ENCODE measurements at regions not wholly inside any gene's neighbourhood (a gene's known extent, or its start where the extent isn't known, plus 50 kb on each side); places are given as distances from the start of the nearest gene placed in this dataset.
"Not testable (repeated sequence)": the region's sequence is repeated elsewhere in the genome, so short reads cannot be mapped to it uniquely, and the experiment has no call there.

DNA sequence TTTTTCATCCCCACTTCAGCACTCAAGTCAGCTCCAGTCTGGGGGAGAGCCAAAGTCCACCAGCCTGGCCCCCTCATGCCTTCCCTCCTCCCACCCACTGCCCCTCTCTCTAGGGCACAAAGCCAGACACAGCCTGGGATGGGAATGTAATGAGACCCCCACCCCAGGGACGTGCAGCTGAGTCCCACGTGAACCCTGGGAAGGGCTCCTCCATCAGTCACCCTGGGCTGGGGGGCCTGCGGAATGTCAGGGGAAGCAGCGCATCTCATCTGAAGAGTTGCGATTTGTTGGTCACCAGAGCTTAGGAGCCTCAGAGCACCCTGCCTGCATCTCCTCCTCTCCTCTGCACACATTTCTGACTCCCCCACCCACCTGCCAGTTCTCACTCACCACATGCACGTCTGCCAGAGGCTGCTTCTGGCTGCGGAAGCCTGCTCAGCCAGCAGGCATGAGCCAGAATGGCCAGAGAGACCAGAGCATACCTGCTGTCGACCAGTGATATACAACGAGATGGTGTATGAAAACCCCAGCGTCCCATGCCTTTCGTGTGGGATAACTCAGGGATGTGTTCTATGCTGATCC, 167.1 kb upstream of the TOP1 start:
- no peak for DNase-seq

DNA sequence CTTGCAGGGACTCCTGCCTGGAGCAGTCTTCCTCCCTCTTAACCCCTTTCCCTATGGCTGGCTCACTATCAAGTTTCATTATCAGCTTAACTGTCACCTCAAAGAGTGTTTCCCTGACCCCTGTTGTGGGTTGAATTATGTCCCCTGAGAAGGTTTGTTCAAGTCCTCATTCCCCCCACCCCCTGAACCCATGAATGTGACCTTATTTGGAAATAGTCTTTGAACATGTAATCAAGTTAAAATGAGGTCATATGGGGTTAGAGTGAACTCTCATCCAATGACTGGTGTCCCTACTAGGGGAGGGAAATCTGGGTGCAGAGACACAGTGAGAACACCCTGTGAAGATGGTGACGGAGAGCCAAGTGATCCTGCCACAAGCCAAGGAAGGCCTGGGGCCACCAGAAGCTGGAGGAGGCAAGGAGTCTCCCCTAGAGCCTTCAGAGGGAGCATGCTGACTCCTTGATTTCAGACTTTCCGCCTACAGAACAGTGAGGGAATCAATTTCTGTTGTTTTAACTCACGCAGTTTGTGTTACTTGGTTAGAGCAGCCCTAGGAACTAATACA, 165.2 kb upstream of the TOP1 start:
- no peak for DNase-seq

DNA sequence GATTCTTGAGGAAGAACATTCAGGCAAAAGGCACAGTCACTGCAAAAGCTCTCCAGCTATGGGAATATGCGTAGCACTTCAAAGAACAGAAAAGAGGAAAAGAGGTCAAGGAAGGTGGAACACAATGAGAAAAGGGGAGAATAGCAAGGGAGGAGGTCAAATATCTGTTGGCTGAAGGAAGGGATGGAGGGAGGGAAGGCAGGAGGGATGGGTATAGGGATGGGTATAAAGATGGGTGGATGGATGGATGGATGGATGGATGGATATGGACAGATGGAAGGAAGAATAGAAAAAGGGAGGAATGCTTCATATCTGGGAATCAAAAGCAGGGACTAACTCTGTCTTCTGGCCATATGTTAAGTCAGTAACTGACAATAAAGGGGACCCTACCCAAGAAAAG, 164.2 kb upstream of the TOP1 start:
- DNase-seq, result no peak

DNA sequence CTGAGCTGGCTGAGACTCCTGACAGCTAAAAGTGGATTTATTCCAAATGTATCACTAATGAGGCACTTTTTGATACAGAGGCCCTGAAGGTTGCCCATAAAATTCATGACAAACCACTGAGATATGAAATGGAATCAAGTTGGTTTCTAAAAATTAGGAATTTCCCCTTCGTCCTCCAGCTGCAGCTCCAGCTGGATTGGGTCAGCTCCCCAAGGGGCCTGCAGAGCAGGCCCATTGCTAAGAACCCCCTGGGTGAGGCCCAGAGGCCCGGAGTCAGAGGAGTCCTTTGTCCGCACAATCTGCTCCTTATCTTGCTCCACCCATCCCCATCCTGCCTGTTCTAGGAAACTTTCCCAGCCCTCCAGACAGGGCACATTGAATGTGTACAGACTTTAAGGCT, 163.5 kb upstream of the TOP1 start:
- DNase-seq, result no peak

DNA sequence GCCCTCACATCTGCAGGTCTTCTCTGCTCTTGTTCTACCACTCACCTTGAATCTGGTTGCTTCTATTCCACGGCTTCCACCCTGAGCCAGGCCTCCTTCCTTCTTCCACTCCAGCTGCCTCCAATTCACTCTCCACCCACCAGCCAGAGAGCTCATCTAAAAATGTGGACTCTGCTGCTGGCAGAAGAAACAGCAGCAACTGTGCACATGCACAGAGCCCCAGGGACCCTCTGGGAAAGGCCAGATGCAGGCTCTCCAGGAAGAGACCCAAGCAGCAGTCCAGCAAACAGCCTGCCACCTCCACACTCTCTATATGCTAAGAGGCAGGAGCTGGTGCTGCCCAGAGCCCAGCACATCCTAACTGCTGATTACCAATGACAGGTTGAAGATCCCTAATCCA, 162.6 kb upstream of the TOP1 start:
- DNase-seq, result no peak

DNA sequence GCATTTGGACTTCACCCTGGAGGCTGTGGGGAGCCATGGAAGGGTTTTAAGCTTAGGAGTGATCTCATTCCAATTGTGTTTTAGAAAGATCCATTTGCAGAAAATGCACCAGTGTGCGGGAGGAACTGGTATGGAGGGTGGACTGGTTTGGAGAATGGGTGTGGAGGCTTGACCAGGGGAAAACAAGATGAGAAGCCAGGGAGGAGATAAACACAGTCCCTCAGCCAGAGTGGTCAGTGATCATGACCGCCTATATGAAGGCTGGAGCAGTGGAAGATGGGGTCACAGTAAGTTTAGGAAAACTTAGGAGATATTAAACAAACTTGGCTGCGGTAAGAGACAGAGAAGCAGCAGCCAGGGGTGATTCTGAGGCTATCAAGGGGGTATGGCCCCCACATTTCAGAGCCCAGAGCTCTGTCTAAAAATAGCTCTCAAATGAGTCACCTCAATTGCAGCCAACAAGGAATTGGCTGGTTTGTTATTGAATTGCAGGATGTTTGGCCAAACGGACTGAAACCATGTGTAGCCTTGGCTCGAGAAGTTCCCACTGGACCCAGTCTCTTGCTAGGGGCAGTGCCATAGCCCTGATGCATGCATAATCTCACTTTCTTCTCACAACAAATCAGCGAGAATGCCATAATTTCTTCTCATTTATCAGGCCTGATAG, 159.9 kb upstream of the TOP1 start:
- no peak for DNase-seq

DNA sequence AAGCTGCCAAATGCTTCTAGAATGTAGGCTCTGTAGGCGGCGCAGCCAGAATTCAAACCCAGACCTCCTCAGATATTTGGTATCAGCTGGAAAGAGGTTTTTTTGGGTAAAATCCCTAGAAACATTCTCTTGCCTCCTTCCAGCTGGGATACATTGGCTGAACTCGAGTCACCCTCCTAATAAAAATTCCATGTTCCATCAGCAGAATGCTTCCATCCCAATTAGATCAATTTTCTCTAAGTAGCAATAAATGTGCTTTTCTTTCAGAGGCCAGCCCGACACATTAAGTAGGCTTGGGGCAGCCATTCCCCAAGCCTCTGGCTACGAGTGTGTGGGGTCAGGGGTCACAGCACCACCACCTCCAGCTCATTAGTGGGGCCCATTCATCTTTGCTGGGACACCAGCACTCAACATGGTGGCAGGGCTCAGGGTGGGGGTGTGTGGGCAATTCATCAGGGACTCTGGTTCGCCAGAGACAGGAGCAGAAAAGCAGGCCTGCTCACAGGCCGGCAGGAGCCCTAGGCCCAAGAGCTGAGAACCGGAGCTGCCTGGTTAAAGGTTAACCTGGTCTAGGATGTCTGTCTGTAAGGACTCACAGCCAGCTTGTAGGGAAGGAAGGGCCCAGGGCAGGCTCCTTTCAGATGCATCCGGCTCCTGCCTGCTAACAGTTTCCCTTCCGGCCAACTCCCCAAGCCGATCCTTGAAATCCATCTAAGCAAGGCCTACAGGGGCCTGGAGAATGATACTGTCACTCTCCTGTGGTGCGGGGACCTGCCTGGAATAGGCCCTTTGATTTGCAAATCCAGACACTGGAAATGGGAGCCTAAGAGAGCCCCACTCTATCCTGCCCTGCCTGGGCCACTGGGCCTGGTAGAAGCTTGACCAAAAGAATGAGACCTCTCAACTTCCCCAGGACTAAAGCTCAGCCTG, 159.1 kb upstream of the TOP1 start:
- DNase-seq, result no peak

DNA sequence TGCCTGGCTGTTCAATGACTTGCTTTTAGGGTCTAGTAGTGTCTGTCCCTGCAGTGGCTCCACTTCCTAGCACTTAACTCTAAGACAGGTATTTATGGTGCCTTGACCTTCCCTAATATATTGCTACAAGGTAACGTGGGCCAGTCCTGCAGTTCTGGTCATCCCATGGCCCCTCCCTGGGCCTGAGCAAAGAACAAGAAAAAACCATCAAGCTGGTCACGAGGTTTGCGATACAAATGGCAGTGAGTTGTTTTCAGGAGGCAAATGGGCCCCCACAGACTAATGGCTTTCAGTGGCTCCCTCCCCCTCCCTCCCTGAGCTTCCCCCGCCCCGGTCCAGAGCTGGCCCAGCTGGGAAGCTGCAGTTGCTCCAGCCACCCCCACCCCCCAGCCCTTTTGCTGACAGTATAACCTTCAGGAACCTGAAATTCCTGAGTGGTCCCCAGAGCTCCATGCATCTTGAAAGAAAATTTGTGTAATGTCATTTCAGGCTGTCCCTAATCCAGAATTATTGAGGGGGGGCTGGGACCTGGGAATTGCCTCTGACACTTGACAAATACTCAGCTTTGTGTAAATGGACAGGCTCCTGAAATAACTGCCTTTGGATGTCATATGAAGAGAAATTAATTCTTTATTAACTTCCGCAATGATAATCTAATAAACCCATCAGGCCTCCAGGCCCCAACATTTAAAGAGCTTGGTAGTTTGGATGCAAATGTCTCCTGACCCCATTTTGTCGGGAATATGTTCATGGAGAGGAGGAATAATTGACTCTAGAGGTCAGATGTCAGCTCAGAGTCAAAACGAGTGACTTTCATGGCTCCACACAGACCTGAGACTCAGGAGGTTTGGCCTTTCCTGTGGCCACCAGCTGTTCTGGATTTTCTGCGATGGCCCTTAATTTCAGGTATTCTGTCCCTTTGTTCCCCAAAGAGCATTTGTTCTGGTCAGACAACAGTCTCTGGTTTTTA, 153.2 kb upstream of the TOP1 start:
- no peak for DNase-seq

DNA sequence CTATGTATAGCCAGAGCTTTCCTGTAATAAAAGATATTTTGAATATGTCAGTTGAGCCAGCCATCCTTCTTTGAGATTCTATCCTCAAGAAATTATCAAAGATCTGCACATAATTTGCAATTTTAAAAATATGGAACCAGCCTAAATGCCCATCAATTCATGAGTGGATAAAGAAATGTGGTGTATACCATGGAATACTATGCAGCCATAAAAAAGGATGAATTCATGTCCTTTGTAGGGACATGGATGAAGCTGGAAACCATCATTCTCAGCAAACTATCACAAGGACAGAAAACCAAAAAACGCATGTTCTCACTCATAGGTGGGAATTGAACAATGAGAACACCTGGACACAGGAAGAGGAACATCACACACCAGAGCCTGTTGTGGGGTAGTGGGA, 150.5 kb upstream of the TOP1 start:
- not testable (repeated sequence) for DNase-seq

DNA sequence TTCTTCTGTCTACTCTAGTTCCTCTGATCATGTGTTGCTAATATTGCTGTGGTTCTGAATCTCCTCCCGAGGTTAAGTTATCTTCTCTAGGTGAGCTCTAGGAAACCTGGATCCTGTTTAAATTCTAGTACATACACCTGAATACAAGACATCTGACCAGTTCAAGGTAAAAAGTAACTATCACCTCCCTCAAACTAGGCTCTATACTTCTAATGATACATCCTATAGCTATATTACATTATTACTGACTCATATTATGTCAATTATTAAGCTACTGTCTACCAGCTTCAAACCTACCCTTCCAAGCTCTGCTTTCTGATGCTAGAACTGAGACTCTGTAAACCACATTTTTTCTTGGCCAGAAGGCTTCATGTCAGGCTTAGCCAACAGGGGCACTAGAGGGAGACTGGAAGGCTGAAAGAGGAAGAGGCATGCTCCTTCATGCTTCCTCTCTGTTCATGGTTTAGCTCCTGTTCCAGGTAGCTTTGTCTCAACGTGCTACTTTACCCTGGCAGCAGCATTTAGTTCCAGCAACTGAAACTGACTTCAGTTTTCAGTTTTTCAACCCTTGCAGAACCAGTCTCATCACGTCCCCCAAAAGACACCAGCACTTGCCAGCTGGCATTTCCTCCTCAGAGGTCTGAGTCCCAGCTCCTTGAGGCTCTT, 148.4 kb upstream of the TOP1 start:
- DNase-seq, result no peak

DNA sequence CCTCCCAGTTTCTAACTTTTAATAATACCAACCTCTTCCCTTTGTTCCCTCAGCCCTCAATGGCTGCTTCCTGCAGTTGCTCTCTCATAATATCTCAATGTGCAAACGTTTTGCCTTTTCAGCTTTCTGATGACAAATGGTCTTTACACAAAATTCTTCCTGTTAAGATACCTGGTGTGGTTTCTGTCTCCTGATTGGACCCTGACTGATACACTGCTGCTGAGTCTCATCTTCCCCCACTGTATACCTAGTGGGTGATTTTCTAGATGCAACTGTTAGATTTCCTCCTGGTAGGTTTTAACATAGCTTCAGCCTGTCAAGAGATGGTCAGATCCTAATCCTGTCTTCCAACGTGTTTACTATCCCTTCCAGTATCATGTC, 147.9 kb upstream of the TOP1 start:
- DNase-seq, result no peak

DNA sequence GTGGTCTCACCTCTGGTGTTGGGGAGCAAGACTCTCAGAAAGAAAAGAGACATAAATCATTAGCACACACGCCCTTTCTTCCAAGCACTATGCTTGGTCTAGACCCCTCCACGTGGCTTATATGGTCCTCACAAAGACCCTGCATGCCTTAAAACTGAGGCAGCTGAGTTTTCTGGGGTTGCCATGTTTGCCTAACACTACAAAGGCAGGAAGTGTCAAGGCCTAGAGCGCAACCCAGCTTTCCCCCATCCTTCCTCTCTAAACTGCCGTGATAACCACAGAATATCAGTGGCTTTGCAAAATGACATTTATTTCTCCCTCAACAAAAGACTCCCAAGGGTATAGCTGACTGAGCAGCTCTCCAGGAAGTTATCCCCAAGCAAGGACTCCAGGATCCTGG, 146.5 kb upstream of the TOP1 start:
- DNase-seq, result no peak

DNA sequence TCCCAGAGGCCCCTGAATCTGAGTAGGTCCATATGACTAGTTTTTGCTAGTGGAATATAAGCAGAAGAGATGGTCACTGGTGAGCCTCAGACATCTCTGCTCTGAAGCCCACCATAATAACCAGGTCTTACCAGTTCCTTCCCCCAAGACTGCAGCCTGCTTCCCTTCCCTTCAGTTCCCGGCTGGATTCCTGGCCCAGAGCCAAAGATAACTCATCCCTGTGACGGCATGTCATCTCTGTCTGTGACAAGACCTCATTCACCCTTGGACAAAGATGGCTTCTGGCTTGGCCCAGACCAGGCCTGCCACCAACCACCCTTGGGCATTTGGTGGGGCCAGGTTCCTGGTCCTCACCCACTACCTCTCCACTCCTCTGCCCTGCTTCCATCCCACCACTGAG, 145.5 kb upstream of the TOP1 start:
- no peak for DNase-seq

DNA sequence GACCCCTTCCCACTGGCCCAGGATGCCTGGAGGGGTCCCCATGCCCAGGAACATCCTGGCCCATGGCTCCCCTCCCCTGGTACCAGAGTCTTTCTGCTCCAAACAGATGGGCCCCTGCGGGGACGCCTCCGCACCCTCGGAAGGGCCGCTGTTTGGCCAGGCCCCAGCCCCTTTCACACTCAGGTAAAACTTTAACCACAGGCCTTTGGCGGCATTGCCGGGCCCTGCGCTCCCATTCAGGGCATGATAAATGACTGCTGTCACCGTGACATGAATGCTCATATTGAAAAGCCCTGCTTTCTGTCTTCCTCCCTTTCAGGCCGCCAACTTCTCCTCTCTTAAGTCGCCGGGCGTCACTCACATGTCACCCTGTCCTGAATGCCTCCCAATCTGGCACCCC, 141.5 kb upstream of the TOP1 start:
- no peak for DNase-seq

DNA sequence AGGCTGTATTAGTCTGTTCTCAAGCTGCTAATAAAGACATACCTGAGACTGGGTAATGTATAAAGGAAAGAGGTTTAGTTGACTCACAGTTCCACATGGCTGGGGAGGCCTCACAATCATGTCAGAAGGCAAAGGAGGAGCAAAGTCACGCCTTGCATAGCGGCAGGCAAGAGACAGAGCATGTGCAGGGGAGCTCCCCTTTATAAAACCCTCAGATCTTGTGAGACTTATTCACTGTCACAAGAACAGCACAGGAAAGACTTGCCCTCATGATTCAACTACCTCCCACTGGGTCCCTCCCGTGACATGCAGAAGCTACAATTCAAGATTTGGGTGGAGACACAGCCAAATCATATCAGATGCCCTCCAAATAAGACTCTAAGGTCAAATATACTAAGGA, 139.4 kb upstream of the TOP1 start:
- not testable (repeated sequence) for DNase-seq

DNA sequence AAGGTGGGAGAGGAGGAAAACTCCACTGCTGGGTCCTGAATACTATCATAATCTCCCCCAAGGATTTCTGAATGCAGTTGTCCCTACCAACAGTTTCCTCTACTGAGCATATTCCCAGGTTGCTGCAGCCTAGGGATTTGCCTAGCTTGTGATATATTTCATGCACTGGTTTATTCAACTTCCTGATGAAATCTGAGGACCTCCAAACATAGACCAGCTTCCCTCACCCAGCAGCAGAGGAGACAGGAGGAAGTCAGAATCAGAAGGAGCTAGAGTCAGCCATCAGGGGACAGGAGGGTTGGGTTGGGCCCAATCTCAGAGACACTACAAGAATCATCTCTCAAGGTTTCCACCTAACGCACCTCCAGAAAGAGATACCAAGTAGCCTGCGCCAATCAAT, 138.4 kb upstream of the TOP1 start:
- DNase-seq, result no peak

DNA sequence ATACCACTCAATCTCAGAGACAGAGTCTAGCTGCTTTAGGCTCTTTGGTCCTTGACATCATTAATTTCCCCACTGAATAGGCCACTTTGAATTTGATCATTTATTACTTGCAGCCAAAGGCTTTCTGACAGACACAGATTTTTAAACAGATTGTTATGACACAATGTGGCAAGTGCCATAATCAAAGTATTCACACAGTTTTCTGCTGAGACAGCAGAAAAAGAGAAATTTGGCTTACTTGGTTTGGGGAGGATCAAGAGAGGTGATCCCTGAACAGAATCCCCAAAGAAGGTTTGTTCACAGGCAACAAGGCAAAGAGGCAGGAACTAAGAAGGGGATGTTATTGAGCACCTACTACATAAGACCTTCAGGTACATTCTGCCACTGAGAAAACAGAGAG, 138.0 kb upstream of the TOP1 start:
- no peak for DNase-seq

DNA sequence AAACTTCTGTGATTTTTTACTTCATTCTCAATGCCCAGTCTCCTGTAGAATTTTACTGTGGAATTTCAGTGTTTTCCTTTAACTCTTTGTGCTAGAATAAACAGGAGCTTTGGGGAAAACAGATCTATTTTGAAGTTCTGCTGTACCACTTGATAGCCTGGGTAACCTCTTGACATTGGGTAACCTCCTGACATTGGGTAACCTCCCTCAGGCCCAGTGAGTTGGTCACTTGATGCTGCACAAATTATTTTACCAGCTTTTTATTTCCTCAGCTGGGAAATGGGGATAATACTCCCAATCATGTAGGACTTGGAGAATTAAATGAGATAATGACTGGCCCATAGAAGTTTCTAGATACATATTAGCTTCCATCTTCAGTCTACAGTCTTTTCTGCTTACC, 137.3 kb upstream of the TOP1 start:
- DNase-seq, result no peak

DNA sequence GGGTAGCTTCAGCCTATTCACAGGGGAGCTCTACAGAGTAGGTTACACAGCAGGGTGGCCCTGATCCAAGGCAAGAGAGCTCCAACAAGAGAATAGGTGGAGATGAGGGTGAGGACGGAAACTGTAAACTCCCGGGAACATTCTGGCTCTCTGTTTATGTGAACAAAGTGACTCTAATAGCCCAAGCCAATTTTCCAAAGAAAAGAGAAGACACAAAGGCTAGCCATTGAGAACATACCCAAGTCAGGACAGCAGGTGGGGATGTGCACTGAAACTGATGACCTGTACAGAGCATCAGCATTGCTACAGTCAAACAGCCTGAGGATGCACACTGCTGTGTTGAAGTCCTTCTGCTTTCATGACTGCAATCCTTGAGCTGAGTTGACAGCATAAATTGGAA, 136.0 kb upstream of the TOP1 start:
- no peak for DNase-seq

DNA sequence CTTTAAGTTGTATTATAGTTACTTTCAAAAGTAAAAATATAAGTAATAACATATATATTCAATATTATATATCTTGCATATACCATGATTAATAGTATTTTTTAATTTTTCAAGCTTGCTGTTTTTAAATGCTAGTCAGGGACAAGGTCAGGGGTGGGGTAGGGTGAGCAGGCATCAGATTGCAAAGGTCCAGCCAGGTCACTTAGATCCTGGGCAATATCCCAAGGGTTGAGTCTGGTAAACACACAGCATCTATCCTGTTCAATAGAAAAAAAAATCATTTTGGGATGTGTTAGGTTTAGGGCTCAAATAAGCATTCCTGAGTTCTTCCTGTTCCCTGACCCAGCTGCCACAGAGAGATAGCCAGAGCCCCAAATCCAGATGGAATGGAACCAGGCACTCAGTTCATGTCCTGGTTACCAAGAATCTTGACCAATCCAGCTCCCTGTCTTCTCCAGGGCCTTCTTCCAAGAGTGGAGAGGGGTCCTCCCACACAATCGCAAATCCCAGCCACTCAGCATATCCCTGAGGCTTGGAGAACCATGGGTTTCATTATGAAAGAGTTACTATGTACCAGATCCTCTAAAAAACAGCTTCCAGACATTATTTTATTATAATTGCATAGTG, 134.9 kb upstream of the TOP1 start:
- no peak for DNase-seq

DNA sequence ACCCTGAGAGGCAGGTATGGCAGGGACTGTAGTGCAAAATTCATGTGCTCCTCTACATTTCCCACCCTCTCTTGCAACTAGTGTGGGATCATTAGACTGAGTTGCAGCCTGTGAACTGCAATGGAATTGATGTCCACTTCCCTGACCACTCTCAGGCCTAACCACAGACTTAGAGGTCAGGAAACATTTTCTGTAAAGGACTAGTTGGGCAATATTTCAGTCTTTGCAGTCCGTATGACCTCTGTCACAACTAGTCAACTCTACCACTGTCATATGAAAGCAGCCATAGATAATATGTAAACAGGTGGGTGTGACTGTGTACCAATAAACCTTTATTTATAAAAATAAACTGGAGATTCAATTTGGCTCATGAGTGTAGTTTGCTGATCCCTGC, 134.4 kb upstream of the TOP1 start:
- DNase-seq, result no peak

DNA sequence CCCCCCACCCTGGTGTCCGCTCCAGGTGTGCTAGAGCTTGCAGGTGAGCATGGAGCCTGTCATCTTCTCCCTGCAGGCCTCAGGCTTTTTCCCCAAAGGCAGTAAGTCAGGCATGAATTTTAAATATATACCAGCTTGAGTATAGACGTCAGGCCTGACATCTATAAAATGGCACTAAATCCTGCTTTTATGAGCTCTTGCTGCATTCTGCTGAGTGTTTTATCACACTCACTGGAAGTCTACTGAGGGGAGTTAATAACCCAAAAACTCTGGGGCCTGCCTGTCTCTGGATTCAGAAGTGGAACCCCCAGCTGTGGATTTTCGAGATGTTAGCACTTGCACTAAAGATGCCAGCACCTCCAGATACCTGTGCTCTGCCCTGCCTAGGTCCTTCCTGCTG, 133.4 kb upstream of the TOP1 start:
- no peak for DNase-seq

All from NCI-H1092 treated with DMSO at 0.1 percent for 48 hours (cell line).